Stomach (tissue), 4 donors: ENCODE measurements at regions not wholly inside any gene's neighbourhood (a gene's known extent, or its start where the extent isn't known, plus 50 kb on each side); places are given as distances from the start of the nearest gene placed in this dataset.

Experiments
- CTCF ChIP-seq, 7 experiments: fragments of 450-650 bp in 4 of 7; fragments of 200-600 bp in 3 of 7; sonication (generic) in 3 of 7; IDR thresholded peaks; one replicate each; pipeline ENCODE4 v1.5.1; 2016 to 2019; ENCODE audit warnings: antibody characterized with exemption in 7 of 7, control low read depth in 2 of 7, mild to moderate bottlenecking in 1 of 7
- POLR2AphosphoS5 ChIP-seq, 3 donors: sonication (generic); formaldehyde crosslinking; IDR thresholded peaks; one replicate each; pipeline ENCODE4 v1.6.1; 2016; ENCODE audit warnings: antibody characterized with exemption in 3 of 3

- TF ChIP-seq POLR2AphosphoS5 (IDR thresholded peaks at IDR 0.05) (no peak), CTCF (IDR thresholded peaks at IDR 0.05) (no peak)
Observed at GRCh38 chrX:1876041-1876440, 261.2 kb downstream of the ASMT start.
